OCI-LY1 (cell line): ENCODE measurements at regions not wholly inside any gene's neighbourhood (a gene's known extent, or its start where the extent isn't known, plus 50 kb on each side); places are given as distances from the start of the nearest gene placed in this dataset.

ENCODE experiments used
- EZH2 ChIP-seq: fragments of 200-600 bp; sonication (generic), shearing (Covaris generic); IDR thresholded peaks from 2 replicates; pipeline ENCODE4 v1.8.0; 2017; ENCODE audit warnings: borderline replicate concordance, mixed run types, mild to moderate bottlenecking, antibody characterized with exemption, low read length, moderate library complexity, mixed read lengths
- TF ChIP-seq, protein P1 (sequence below): fragments of 200-600 bp; sonication (generic), shearing (Covaris generic); IDR thresholded peaks from 2 replicates; pipeline ENCODE4 v1.5.1; 2017; ENCODE audit warnings: mild to moderate bottlenecking, antibody characterized with exemption, low read length, moderate library complexity, mixed read lengths

DNA sequence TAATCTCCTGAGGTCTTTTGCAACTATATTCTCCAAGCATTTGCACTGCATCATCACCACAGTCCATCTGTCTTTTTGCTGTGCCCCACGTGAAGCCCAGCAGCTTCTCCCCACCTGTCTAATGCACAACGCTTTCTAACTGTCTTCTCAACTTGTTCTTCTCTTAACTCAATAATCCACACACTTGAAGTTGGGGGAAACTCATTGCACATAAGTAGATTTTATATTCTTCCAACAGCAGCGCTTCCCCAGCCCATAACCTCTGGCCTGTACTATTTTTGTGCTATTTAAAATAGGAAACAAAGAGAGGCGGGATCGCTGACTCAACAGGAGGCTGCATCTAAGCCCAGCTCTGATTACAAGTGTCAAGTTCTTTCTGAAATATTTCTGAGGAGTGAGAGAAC is 226.7 kb downstream of the GXYLT1 start:
- TF ChIP-seq, protein P1, sequence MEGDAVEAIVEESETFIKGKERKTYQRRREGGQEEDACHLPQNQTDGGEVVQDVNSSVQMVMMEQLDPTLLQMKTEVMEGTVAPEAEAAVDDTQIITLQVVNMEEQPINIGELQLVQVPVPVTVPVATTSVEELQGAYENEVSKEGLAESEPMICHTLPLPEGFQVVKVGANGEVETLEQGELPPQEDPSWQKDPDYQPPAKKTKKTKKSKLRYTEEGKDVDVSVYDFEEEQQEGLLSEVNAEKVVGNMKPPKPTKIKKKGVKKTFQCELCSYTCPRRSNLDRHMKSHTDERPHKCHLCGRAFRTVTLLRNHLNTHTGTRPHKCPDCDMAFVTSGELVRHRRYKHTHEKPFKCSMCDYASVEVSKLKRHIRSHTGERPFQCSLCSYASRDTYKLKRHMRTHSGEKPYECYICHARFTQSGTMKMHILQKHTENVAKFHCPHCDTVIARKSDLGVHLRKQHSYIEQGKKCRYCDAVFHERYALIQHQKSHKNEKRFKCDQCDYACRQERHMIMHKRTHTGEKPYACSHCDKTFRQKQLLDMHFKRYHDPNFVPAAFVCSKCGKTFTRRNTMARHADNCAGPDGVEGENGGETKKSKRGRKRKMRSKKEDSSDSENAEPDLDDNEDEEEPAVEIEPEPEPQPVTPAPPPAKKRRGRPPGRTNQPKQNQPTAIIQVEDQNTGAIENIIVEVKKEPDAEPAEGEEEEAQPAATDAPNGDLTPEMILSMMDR: no peak
- no peak for TF ChIP-seq EZH2
